ENCODE measurements at regions not wholly inside any gene's neighbourhood (a gene's known extent, or its start where the extent isn't known, plus 50 kb on each side); places are given as distances from the start of the nearest gene placed in this dataset.

GRCh38 chr11:19646921-19647320, 65.7 kb upstream of the NAV2 start:
- Histone ChIP-seq H3K9ac (ENCODE audit: low read length) (no peak overlapping the region), H3K27me3 (ENCODE audit: insufficient read depth, low read length) (no peaks in the 10 kb centered on the region), H3K79me2 (ENCODE audit: insufficient read depth, low read length) (no peaks in the 10 kb centered on the region), H3K27ac (ENCODE audit: low read depth, low read length, poor library complexity, severe bottlenecking) (no peak overlapping the region), H3K9me2 (ENCODE audit: low read depth, low read length) (no peaks in the 10 kb centered on the region), H3K4me3 (ENCODE audit: low read depth, low read length, poor library complexity, severe bottlenecking) (no peak overlapping the region), H3F3A (ENCODE audit: insufficient read depth, low read length) (no peaks in the 10 kb centered on the region), H2AFZ (ENCODE audit: low read length) (no peak overlapping the region), H3K36me3 (ENCODE audit: insufficient read depth, low read length) (no peaks in the 10 kb centered on the region), H3K9me3 (ENCODE audit: low read length) (no peaks in the 10 kb centered on the region), H3K4me2 (ENCODE audit: low read length) (no peak overlapping the region), H4K20me1 (ENCODE audit: insufficient read depth, low read length) (no peaks in the 10 kb centered on the region), H3K4me1 (ENCODE audit: insufficient read depth, low read length, severe bottlenecking) (no peaks in the 10 kb centered on the region)
- TF ChIP-seq EZH2 (IDR thresholded peaks at IDR 0.05; ENCODE audit: borderline replicate concordance, low read length) (no peak), CTCF (IDR thresholded peaks at IDR 0.05; ENCODE audit: low read length) (no peak)

- Histone ChIP-seq H3K9me2 (ENCODE audit: low read depth, low read length) (no peaks in the 10 kb centered on the region), H3K36me3 (ENCODE audit: insufficient read depth, low read length) (no peaks in the 10 kb centered on the region), H3K4me1 (ENCODE audit: insufficient read depth, low read length, severe bottlenecking) (no peaks in the 10 kb centered on the region), H3K9me3 (ENCODE audit: low read length) (no peaks in the 10 kb centered on the region), H3K79me2 (ENCODE audit: insufficient read depth, low read length) (no peaks in the 10 kb centered on the region), H3K27me3 (ENCODE audit: insufficient read depth, low read length) (no peaks in the 10 kb centered on the region), H2AFZ (ENCODE audit: low read length) (no peak overlapping the region), H3K9ac (ENCODE audit: low read length) (no peak overlapping the region), H3K27ac (ENCODE audit: low read depth, low read length, poor library complexity, severe bottlenecking) (no peak overlapping the region), H4K20me1 (ENCODE audit: insufficient read depth, low read length) (no peaks in the 10 kb centered on the region), H3K4me2 (ENCODE audit: low read length) (no peak overlapping the region), H3F3A (ENCODE audit: insufficient read depth, low read length) (no peaks in the 10 kb centered on the region), H3K4me3 (ENCODE audit: low read depth, low read length, poor library complexity, severe bottlenecking) (no peak overlapping the region)
- TF ChIP-seq CTCF (IDR thresholded peaks at IDR 0.05; ENCODE audit: low read length) (no peak), EZH2 (IDR thresholded peaks at IDR 0.05; ENCODE audit: borderline replicate concordance, low read length) (no peak)
Measured at GRCh38 chr11:19646308-19646707, 66.3 kb upstream of the NAV2 start.

- Histone ChIP-seq H3K27ac (ENCODE audit: low read depth, low read length, poor library complexity, severe bottlenecking) (no peak overlapping the region), H4K20me1 (ENCODE audit: insufficient read depth, low read length) (no peaks in the 10 kb centered on the region), H3K36me3 (ENCODE audit: insufficient read depth, low read length) (no peaks in the 10 kb centered on the region), H3K4me1 (ENCODE audit: insufficient read depth, low read length, severe bottlenecking) (no peaks in the 10 kb centered on the region), H3K4me3 (ENCODE audit: low read depth, low read length, poor library complexity, severe bottlenecking) (no peak overlapping the region), H2AFZ (ENCODE audit: low read length) (no peak overlapping the region), H3K27me3 (ENCODE audit: insufficient read depth, low read length) (no peaks in the 10 kb centered on the region), H3K9ac (ENCODE audit: low read length) (no peak overlapping the region), H3K4me2 (ENCODE audit: low read length) (no peak overlapping the region), H3K79me2 (ENCODE audit: insufficient read depth, low read length) (no peaks in the 10 kb centered on the region), H3F3A (ENCODE audit: insufficient read depth, low read length) (no peaks in the 10 kb centered on the region), H3K9me3 (ENCODE audit: low read length) (no peaks in the 10 kb centered on the region), H3K9me2 (ENCODE audit: low read depth, low read length) (no peaks in the 10 kb centered on the region)
- no peak for TF ChIP-seq EZH2 (IDR thresholded peaks at IDR 0.05; ENCODE audit: borderline replicate concordance, low read length)
- no peak for TF ChIP-seq CTCF (IDR thresholded peaks at IDR 0.05; ENCODE audit: low read length)
Measured at GRCh38 chr11:19644316-19644715, 68.3 kb upstream of the NAV2 start.

Measured in OCI-LY1 (cell line).